ENCODE measurements at regions not wholly inside any gene's neighbourhood (a gene's known extent, or its start where the extent isn't known, plus 50 kb on each side); places are given as distances from the start of the nearest gene placed in this dataset.

GRCh38 chr2:145811276-145812164, 1291.6 kb upstream of the ZEB2 start:
- no peak for TF ChIP-seq CTCF (conservative IDR thresholded peaks at IDR 0.05)
- TF ChIP-seq EZH2 (IDR thresholded peaks at IDR 0.05; ENCODE audit: low read depth), result no peak
